KMS-11 (cell line): ENCODE measurements at regions not wholly inside any gene's neighbourhood (a gene's known extent, or its start where the extent isn't known, plus 50 kb on each side); places are given as distances from the start of the nearest gene placed in this dataset.

Experiments
- H2AFZ ChIP-seq: fragments of 200-600 bp; sonication (generic); 2 replicates; pipeline ENCODE4 v1.6.1; 2016; ENCODE audit warnings: antibody characterized with exemption, mixed run types, low read depth
- H3K27ac ChIP-seq: fragments of 200-600 bp; sonication (generic); 2 replicates; pipeline ENCODE4 v1.6.1; 2016; ENCODE audit warnings: mild to moderate bottlenecking, mixed run types
- H3K27me3 ChIP-seq: fragments of 200-600 bp; sonication (generic); 2 replicates; pipeline ENCODE4 v1.6.1; 2017; ENCODE audit warnings: mild to moderate bottlenecking, low read depth, mixed run types, moderate library complexity; ENCODE audit not compliant: insufficient read depth
- H3K36me3 ChIP-seq: fragments of 200-600 bp; sonication (generic); 2 replicates; pipeline ENCODE4 v1.6.1; 2017; ENCODE audit warnings: mild to moderate bottlenecking, mixed run types; ENCODE audit not compliant: insufficient read depth
- H3K4me1 ChIP-seq: fragments of 200-600 bp; sonication (generic); 2 replicates; pipeline ENCODE4 v1.6.1; 2016; ENCODE audit warnings: mild to moderate bottlenecking, low read depth, mixed run types; ENCODE audit not compliant: poor library complexity, severe bottlenecking
- H3K4me2 ChIP-seq: fragments of 200-600 bp; sonication (generic); 2 replicates; pipeline ENCODE4 v1.7.0; 2016; ENCODE audit warnings: mild to moderate bottlenecking, mixed run types
- H3K4me3 ChIP-seq: fragments of 200-600 bp; sonication (generic); IDR thresholded peaks from 2 replicates; pipeline ENCODE4 v1.6.1; 2017; ENCODE audit warnings: low read depth, low read length, mixed read lengths; ENCODE audit not compliant: insufficient read depth
- H3K79me2 ChIP-seq: fragments of 200-600 bp; sonication (generic); 2 replicates; pipeline ENCODE4 v1.6.1; 2016; ENCODE audit warnings: low read depth, mixed run types; ENCODE audit not compliant: insufficient read depth
- H3K9ac ChIP-seq: fragments of 200-600 bp; sonication (generic); 2 replicates; pipeline ENCODE4 v1.6.1; 2016; ENCODE audit warnings: mild to moderate bottlenecking, mixed run types
- H4K20me1 ChIP-seq: fragments of 200-600 bp; sonication (generic); 2 replicates; pipeline ENCODE4 v1.6.1; 2016; ENCODE audit warnings: mild to moderate bottlenecking, mixed run types; ENCODE audit not compliant: insufficient read depth
- CTCF ChIP-seq: fragments of 200-600 bp; sonication (generic); conservative IDR thresholded peaks from 2 replicates; pipeline ENCODE4 v1.6.1; 2017; ENCODE audit warnings: low read depth, mild to moderate bottlenecking, antibody characterized with exemption, low read length, moderate library complexity, mixed read lengths

DNA sequence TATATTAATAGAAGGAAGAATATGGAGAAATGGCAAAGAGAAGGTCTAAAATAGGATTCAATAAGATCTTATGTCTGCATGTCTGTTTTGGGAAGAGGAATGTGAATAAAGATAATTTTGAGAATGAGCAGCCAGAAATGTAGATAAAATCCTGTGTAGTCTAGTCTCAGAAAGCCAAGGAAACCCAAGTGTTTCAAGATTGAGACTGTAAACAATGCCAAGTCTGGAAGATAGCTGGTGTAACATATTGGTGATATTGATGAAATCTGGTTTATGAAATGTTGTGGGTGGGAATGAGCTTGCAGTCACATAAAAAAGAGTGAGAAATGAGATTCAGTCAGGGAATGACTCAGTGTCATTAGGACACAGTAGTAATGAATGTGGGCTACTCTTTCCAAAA lies 1180.3 kb upstream of the PCDH20 start:
- Histone ChIP-seq H2AFZ (no peak overlapping the region), H3K79me2 (no peaks in the 10 kb centered on the region), H3K27me3 (no peaks in the 10 kb centered on the region), H3K9ac (no peak overlapping the region), H3K4me3 (no peak overlapping the region), H3K4me2 (no peak overlapping the region), H4K20me1 (no peaks in the 10 kb centered on the region), H3K4me1 (no peaks in the 10 kb centered on the region), H3K36me3 (no peaks in the 10 kb centered on the region), H3K27ac (no peak overlapping the region)
- no peak for TF ChIP-seq CTCF

DNA sequence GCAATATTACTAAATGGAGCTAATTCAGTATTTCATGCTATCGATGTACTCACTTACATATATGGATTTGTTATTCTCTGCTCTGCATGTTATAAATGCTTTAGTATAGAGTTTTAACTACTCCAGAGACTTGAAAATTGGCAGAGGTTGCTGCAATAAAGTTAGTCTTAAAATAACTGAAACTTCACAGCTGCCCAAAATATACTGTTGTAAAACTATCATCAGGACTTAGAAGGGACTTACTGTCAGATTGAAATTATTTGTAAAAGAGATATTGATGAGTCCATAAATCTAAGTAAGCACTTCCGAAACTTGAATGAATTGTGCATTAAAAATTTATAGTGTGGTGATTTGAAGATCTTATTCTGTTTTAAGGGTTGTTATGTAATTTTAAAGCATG lies 1178.2 kb upstream of the PCDH20 start:
- Histone ChIP-seq H3K4me3 (no peak overlapping the region), H3K4me1 (no peaks in the 10 kb centered on the region), H3K79me2 (no peaks in the 10 kb centered on the region), H3K4me2 (no peak overlapping the region), H3K36me3 (no peaks in the 10 kb centered on the region), H2AFZ (no peak overlapping the region), H3K27me3 (no peaks in the 10 kb centered on the region), H3K9ac (no peak overlapping the region), H4K20me1 (no peaks in the 10 kb centered on the region), H3K27ac (no peak overlapping the region)
- no peak for TF ChIP-seq CTCF

GRCh38 chr13:62583466-62583865 lies 1167.8 kb upstream of the PCDH20 start:
- Histone ChIP-seq H3K27ac (no peak overlapping the region), H3K4me2 (no peak overlapping the region), H3K36me3 (no peaks in the 10 kb centered on the region), H3K27me3 (no peaks in the 10 kb centered on the region), H2AFZ (no peak overlapping the region), H3K4me3 (no peak overlapping the region), H3K4me1 (no peaks in the 10 kb centered on the region), H3K9ac (no peak overlapping the region), H3K79me2 (no peaks in the 10 kb centered on the region), H4K20me1 (no peaks in the 10 kb centered on the region)
- TF ChIP-seq CTCF, result no peak

- Histone ChIP-seq H3K4me1 (no peaks in the 10 kb centered on the region), H3K4me2 (no peak overlapping the region), H3K27me3 (no peaks in the 10 kb centered on the region), H3K4me3 (no peak overlapping the region), H3K36me3 (no peaks in the 10 kb centered on the region), H3K79me2 (no peaks in the 10 kb centered on the region), H4K20me1 (no peaks in the 10 kb centered on the region), H2AFZ (no peak overlapping the region), H3K9ac (no peak overlapping the region), H3K27ac (no peak overlapping the region)
- TF ChIP-seq CTCF, result no peak
These were observed 1162.8 kb upstream of the PCDH20 start for GRCh38 chr13:62578402-62578801.

GRCh38 chr13:62564770-62565169 lies 1149.1 kb upstream of the PCDH20 start:
- Histone ChIP-seq H3K9ac (no peak overlapping the region), H3K27ac (no peak overlapping the region), H2AFZ (no peak overlapping the region)

More at GRCh38 chr13:62564770-62565169, 1149.1 kb upstream of the PCDH20 start:
- Histone ChIP-seq H3K4me3 (no peak overlapping the region), H3K4me1 (no peaks in the 10 kb centered on the region), H3K4me2 (no peak overlapping the region), H3K36me3 (no peaks in the 10 kb centered on the region), H4K20me1 (no peaks in the 10 kb centered on the region), H3K79me2 (no peaks in the 10 kb centered on the region), H3K27me3 (no peaks in the 10 kb centered on the region)
- no peak for TF ChIP-seq CTCF
